Tibial artery (tissue), 4 donors: ENCODE measurements at regions not wholly inside any gene's neighbourhood (a gene's known extent, or its start where the extent isn't known, plus 50 kb on each side); places are given as distances from the start of the nearest gene placed in this dataset.

Experiments
- DNase-seq, 2 donors: peaks; one replicate each; pipeline ENCODE4 v3.0.0-alpha.2; 2019
- H3K27ac ChIP-seq, 2 donors: fragments of 200-600 bp; sonication (generic) in 1 of 2; 1 replicate in 1 of 2; 2 replicates in 1 of 2; pipeline ENCODE4 v1.5.1; 2018 to 2019; ENCODE audit warnings: mild to moderate bottlenecking in 1 of 2
- H3K27me3 ChIP-seq, 2 donors: fragments of 200-600 bp; sonication (generic) in 1 of 2; one replicate each; pipeline versions ENCODE4 v1.5.1 to v1.6.0; 2016 to 2019
- H3K36me3 ChIP-seq, 3 donors: fragments of 200-600 bp; sonication (generic) in 2 of 3; one replicate each; pipeline ENCODE4 v1.5.1; 2016 to 2019; ENCODE audit warnings: mild to moderate bottlenecking in 2 of 3
- H3K4me1 ChIP-seq, 4 donors: fragments of 200-600 bp; sonication (generic) in 2 of 4; 1 replicate in 3 of 4; 2 replicates in 1 of 4; pipeline ENCODE4 v1.5.1; 2016 to 2019
- H3K4me3 ChIP-seq, 2 donors: fragments of 200-600 bp; sonication (generic) in 1 of 2; 1 replicate in 1 of 2; 2 replicates in 1 of 2; pipeline ENCODE4 v1.5.1; 2018 to 2019; ENCODE audit warnings: mild to moderate bottlenecking in 2 of 2
- H3K9me3 ChIP-seq, 3 donors: fragments of 200-600 bp; sonication (generic) in 1 of 3; one replicate each; pipeline ENCODE4 v1.5.1; 2016 to 2019
- CTCF ChIP-seq, 2 experiments: fragments of 200-600 bp in 1 of 2; fragments of 450-650 bp in 1 of 2; IDR thresholded peaks; one replicate each; pipeline ENCODE4 v1.5.1; 2017 to 2019; ENCODE audit warnings: antibody characterized with exemption in 2 of 2, mild to moderate bottlenecking in 1 of 2, moderate library complexity in 1 of 2
- intact Hi-C: fragments of 100-400 bp; cut with DNase I; formaldehyde crosslinking; loops from one replicate; pipeline ENCODE4 v1.15.0; 2023; ENCODE audit warnings: low total_unique reads

DNA sequence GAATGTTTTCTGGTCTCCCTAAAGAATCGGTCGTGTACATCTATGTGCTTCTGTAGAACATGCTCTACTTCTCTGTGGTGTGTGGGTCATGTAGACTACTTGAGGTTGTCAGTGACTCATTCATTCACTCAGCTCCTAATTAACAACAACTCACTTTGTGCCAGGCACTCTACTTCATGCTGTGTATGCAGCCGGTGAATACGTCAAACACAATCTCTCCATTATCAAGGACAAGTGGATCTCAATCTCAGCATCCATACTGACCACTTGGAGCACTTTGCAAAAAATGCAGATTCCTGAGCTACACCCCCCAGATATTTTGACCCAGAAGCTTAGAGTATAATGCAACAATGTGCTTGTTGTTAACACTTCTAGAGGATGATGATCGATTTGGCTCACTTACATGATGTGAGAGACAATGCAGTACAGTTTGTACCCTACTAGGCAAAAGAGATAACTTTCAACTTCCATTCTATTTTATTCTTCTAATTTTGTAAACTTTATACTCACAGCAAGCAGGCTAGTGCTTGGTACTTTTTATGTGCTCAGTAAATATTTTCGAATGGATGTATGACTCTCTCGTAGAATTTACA, 508.6 kb upstream of the ADAMTS5 start:
- Histone ChIP-seq H3K9me3 (no peaks in the 10 kb centered on the region), H3K4me1 (peaks cover 0 to 4% (median 0%) of the 10 kb centered on the region in 4 donors), H3K27me3 (no peaks in the 10 kb centered on the region), H3K36me3 (no peaks in the 10 kb centered on the region), H3K4me3 (no peak overlapping the region), H3K27ac (no peak overlapping the region)
- DNase-seq: no peak
- no peak for TF ChIP-seq CTCF (IDR thresholded peaks at IDR 0.05)
- intact Hi-C loops: loop anchor here (10.0 kb wide), 1 partner anchor 621 kb away; no protein-coding TSS in a partner anchor

DNA sequence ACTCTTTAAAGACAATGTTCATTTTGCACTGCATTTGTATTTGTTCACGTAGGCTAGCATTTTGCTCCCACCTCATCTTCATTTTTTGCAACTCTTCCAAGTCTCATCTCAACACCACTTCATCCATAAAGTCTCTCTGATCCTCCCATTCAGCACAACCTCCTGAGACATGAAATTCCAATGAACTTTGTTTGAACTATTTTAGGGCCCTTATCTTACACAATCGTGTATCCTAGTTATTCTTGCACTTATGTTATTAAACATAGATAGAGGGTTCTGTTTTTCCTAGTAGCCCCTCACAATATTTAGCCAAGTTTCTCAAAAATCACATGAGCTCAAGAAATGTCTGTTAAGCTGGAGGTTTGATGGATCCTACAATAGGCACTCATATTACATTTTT, 500.5 kb upstream of the ADAMTS5 start:
- no peaks in the 10 kb centered on the region for H3K27me3 ChIP-seq
- H3K4me3 ChIP-seq: no peak overlapping the region
- intact Hi-C loops: no loop called here
- TF ChIP-seq CTCF (IDR thresholded peaks at IDR 0.05): no peak
- no peaks in the 10 kb centered on the region for H3K4me1 ChIP-seq
- no peaks in the 10 kb centered on the region for H3K9me3 ChIP-seq
- H3K36me3 ChIP-seq: no peaks in the 10 kb centered on the region
- H3K27ac ChIP-seq: no peak overlapping the region
- DNase-seq: no peak

- H3K9me3 ChIP-seq: no peaks in the 10 kb centered on the region
- TF ChIP-seq CTCF (IDR thresholded peaks at IDR 0.05): no peak
- H3K4me1 ChIP-seq: no peaks in the 10 kb centered on the region
- no peak overlapping the region for H3K27ac ChIP-seq
- no peak for DNase-seq
- no peaks in the 10 kb centered on the region for H3K36me3 ChIP-seq
- intact Hi-C loops: no loop called here
- H3K4me3 ChIP-seq: no peak overlapping the region
- H3K27me3 ChIP-seq: no peaks in the 10 kb centered on the region
Observed at GRCh38 chr21:27466140-27466539, 499.3 kb upstream of the ADAMTS5 start.

DNA sequence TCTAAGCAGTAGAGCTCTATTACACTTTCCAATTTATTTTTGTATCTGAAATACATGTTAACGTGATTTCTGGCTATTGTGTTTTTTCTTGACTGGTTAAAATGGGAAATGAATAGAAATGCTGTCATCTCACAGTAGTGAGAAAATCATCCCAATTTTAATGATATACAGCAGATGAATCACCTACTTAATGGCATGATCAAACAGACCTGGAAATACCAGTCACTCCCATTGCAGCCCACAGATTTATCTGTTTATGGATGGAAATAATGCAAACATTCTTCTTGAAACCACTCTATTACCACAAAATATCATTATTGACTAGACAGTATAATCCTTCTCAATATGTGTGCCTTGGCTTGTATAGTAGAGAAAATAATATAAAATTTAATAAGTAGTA, 497.8 kb upstream of the ADAMTS5 start:
- intact Hi-C loops: no loop called here
- no peak overlapping the region for H3K27ac ChIP-seq
- H3K36me3 ChIP-seq: no peaks in the 10 kb centered on the region
- no peak overlapping the region for H3K4me3 ChIP-seq
- no peaks in the 10 kb centered on the region for H3K9me3 ChIP-seq
- TF ChIP-seq CTCF (IDR thresholded peaks at IDR 0.05): no peak
- H3K4me1 ChIP-seq: no peaks in the 10 kb centered on the region
- no peak for DNase-seq
- no peaks in the 10 kb centered on the region for H3K27me3 ChIP-seq

GRCh38 chr21:27462726-27463125, 495.8 kb upstream of the ADAMTS5 start:
- H3K4me3 ChIP-seq: no peak overlapping the region
- H3K9me3 ChIP-seq: no peaks in the 10 kb centered on the region
- intact Hi-C loops: no loop called here
- H3K4me1 ChIP-seq: no peaks in the 10 kb centered on the region
- DNase-seq: no peak
- H3K27me3 ChIP-seq: no peaks in the 10 kb centered on the region
- no peaks in the 10 kb centered on the region for H3K36me3 ChIP-seq
- TF ChIP-seq CTCF (IDR thresholded peaks at IDR 0.05): no peak
- no peak overlapping the region for H3K27ac ChIP-seq

DNA sequence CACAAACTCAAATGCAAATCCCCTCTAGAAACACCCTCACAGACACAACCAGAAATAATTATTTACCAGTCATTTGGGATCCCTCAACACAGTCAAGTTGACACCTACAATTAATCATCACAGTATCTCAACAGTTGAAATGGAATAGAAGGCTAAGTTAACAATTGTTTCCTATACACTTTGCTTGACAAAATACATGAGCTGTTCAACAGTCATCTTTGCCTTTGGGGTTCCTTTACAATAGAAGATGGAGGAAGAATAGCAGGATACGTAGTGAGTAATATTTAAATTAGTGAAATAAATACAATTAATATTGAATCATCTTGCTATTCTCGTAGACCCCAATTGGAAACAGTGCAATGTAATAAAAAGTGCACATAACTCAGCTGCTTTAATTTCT, 487.3 kb upstream of the ADAMTS5 start:
- H3K9me3 ChIP-seq: no peaks in the 10 kb centered on the region
- no peak overlapping the region for H3K4me3 ChIP-seq
- no peaks in the 10 kb centered on the region for H3K4me1 ChIP-seq
- no peak overlapping the region for H3K27ac ChIP-seq
- intact Hi-C loops: no loop called here
- H3K27me3 ChIP-seq: no peaks in the 10 kb centered on the region
- no peak for DNase-seq
- no peak for TF ChIP-seq CTCF (IDR thresholded peaks at IDR 0.05)
- no peaks in the 10 kb centered on the region for H3K36me3 ChIP-seq
